ENCODE measurements at regions not wholly inside any gene's neighbourhood (a gene's known extent, or its start where the extent isn't known, plus 50 kb on each side); places are given as distances from the start of the nearest gene placed in this dataset.
"Not testable (repeated sequence)": the region's sequence is repeated elsewhere in the genome, so short reads cannot be mapped to it uniquely, and the experiment has no call there.

DNA sequence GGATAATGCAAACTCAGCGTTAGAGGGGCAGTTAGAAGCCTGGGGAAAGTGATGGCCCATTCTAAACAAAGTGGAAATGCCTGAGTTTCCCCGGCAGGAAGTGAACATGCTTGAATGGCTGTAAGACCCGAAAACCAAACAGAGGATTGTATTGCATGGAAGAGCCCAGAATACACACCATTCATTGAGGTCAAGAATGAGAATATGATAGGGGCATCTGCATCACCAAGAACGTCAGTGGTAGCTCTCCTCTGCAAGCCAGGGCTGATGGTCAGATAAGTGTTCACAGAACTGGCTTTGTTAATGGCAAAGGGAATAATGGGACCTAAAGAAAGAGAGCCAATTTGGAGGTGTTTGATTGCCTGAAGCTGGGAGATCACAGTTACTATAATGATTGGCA lies 663.4 kb downstream of the KHDRBS2 start:
- no peak for TF ChIP-seq POLR2A (IDR thresholded peaks at IDR 0.05)
- TF ChIP-seq, protein P1, sequence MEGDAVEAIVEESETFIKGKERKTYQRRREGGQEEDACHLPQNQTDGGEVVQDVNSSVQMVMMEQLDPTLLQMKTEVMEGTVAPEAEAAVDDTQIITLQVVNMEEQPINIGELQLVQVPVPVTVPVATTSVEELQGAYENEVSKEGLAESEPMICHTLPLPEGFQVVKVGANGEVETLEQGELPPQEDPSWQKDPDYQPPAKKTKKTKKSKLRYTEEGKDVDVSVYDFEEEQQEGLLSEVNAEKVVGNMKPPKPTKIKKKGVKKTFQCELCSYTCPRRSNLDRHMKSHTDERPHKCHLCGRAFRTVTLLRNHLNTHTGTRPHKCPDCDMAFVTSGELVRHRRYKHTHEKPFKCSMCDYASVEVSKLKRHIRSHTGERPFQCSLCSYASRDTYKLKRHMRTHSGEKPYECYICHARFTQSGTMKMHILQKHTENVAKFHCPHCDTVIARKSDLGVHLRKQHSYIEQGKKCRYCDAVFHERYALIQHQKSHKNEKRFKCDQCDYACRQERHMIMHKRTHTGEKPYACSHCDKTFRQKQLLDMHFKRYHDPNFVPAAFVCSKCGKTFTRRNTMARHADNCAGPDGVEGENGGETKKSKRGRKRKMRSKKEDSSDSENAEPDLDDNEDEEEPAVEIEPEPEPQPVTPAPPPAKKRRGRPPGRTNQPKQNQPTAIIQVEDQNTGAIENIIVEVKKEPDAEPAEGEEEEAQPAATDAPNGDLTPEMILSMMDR (IDR thresholded peaks at IDR 0.05): no peak
- ATAC-seq: no peak
- intact Hi-C loops (cut with DNase I): no loop called here
- H3K9me3 ChIP-seq: no peaks in the 10 kb centered on the region
- no peaks in the 10 kb centered on the region for H3K27me3 ChIP-seq
- no peaks in the 10 kb centered on the region for H3K4me1 ChIP-seq
- DNase-seq: no peak
- H3K4me3 ChIP-seq: no peak overlapping the region
- 31% methylated on average over 4 of the region's 4 CpGs for WGBS (ENCODE audit: insufficient coverage, low coverage, low lambda C conversion rate, missing lambda C conversion rate)
- H3K27ac ChIP-seq: no peak overlapping the region
- no peaks in the 10 kb centered on the region for H3K36me3 ChIP-seq

DNA sequence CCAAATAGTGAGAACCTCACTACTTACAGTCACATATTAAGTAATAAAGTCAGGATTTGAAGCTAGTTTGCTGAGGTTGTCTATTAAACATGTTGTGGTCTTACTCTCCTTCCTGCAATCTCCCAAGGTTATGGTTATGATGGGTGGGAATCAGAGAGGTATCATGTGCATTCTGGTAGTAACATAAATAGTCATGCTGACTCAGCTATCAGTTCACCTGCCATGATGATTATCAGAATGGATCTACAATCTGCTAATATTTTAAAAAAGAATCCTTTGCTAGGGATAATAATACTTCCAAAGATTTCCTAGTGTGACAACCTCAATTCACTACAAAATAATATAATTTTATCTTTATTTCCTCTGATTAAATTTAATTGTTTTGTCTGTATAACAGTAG lies 671.9 kb downstream of the KHDRBS2 start:
- H3K9me3 ChIP-seq: no peaks in the 10 kb centered on the region
- no peak overlapping the region for H3K4me3 ChIP-seq
- TF ChIP-seq, protein P1 (IDR thresholded peaks at IDR 0.05): no peak
- TF ChIP-seq POLR2A (IDR thresholded peaks at IDR 0.05): no peak
- no peaks in the 10 kb centered on the region for H3K27me3 ChIP-seq
- intact Hi-C loops (cut with DNase I): no loop called here
- ATAC-seq: no peak
- H3K4me1 ChIP-seq: no peaks in the 10 kb centered on the region
- no peak for DNase-seq
- no peaks in the 10 kb centered on the region for H3K36me3 ChIP-seq
- no peak overlapping the region for H3K27ac ChIP-seq

DNA sequence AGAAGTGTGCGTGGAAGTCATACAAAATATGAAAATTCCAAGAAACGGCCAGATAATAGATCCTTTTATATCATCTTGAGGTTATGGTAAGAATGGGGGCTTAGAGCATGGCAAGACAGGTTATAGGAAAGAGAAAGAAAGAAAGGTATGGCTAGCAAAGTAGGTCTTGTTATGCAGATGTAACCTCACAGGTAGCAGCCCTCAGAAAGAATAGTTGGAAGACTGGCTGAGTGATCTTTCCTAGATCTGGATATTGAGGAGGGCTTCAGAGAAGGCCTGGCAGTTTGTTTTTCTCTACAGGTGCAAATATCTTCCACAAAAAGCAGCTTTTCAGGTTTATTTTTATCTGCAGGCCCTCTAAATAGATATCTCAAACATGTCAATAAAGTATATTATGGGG lies 679.5 kb downstream of the KHDRBS2 start:
- no peak overlapping the region for H3K27ac ChIP-seq
- DNase-seq (no peak), ATAC-seq (no peak)
- no peaks in the 10 kb centered on the region for H3K9me3 ChIP-seq
- WGBS (ENCODE audit: insufficient coverage, low coverage, low lambda C conversion rate, missing lambda C conversion rate): 38% methylated on average over 2 of the region's 2 CpGs
- H3K27me3 ChIP-seq: no peaks in the 10 kb centered on the region
- no peaks in the 10 kb centered on the region for H3K4me1 ChIP-seq
- TF ChIP-seq, protein P1 (IDR thresholded peaks at IDR 0.05): no peak
- no peak for TF ChIP-seq POLR2A (IDR thresholded peaks at IDR 0.05)
- intact Hi-C loops (cut with DNase I): no loop called here
- no peak overlapping the region for H3K4me3 ChIP-seq
- no peaks in the 10 kb centered on the region for H3K36me3 ChIP-seq

DNA sequence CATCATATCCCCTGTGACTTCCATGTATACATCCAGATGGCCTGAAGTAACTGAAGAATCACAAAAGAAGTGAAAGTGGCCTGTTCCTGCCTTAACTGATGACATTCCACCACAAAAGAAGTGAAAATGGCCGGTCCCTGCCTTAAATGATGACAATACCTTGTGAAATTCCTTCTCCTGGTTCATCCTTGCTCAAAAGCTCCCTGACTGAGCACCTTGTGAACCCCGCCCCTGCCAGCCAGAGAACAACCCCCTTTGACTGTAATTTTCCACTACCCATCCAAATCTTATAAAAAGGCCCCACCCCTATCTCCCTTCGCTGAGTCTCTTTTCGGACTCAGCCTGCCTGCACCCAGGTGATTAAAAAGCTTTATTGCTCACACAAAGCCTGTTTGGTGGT lies 680.2 kb downstream of the KHDRBS2 start:
- H3K4me3 ChIP-seq; H3K9me3 ChIP-seq; H3K27me3 ChIP-seq; intact Hi-C loops (cut with DNase I); H3K27ac ChIP-seq; DNase-seq; H3K36me3 ChIP-seq; H3K4me1 ChIP-seq; ATAC-seq: not testable (repeated sequence)
- WGBS (ENCODE audit: insufficient coverage, low coverage, low lambda C conversion rate, missing lambda C conversion rate): 58% methylated on average over 4 of the region's 4 CpGs

DNA sequence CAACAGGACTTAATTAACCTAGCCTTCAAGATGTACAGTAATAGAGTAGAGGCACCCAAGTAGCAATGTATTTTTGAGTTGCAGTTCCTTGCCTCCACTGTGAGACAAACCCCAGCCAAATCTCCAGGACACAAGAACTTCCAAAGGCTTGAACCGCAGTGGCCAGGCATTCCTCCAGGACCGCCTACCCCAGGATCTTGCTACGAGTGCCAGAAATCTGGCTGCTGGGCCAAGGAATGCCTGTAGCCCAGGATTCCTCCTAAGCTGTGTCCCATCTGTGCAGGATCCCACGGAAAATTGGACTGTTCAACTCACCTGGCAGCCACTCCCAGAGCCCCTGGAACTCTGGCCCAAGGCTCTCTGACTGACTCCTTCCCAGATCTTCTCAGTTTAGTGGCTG lies 683.9 kb downstream of the KHDRBS2 start:
- intact Hi-C loops (cut with DNase I); H3K4me1 ChIP-seq; H3K27ac ChIP-seq; H3K9me3 ChIP-seq; H3K36me3 ChIP-seq; H3K4me3 ChIP-seq; H3K27me3 ChIP-seq; ATAC-seq; DNase-seq: not testable (repeated sequence)
- WGBS (ENCODE audit: insufficient coverage, low coverage, low lambda C conversion rate, missing lambda C conversion rate): no CpG with 5 or more reads among the region's 4 CpGs

DNA sequence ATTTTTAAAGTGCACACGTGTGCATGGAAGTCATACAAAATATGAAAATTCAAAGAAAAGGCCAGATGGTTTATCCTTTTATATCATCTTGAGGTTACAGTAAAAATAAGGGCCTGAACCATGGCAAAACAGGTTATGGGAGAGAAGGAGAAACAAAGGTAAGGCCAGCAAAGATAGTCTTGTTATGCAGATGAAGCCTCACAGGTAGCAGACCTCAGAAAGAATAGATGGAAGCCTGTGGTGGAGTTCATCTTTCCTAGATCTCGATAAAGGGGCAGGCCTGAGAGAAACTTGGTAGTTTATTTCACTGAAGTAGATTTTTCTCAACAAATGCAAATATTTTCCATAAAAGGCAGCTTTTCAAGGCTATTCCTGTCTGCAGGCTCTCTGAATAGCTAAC lies 693.8 kb downstream of the KHDRBS2 start:
- Histone ChIP-seq H3K4me1 (no peaks in the 10 kb centered on the region), H3K36me3 (no peaks in the 10 kb centered on the region), H3K9me3 (no peaks in the 10 kb centered on the region), H3K27me3 (no peaks in the 10 kb centered on the region), H3K27ac (no peak overlapping the region), H3K4me3 (no peak overlapping the region)
- DNase-seq (no peak), ATAC-seq (no peak)
- WGBS (ENCODE audit: insufficient coverage, low coverage, low lambda C conversion rate, missing lambda C conversion rate): 62% methylated on average over 2 of the region's 2 CpGs
- intact Hi-C loops (cut with DNase I): no loop called here
- no peak for TF ChIP-seq POLR2A (IDR thresholded peaks at IDR 0.05)
- TF ChIP-seq, protein P1 (IDR thresholded peaks at IDR 0.05): no peak

Data from right lobe of liver (tissue), 6 donors.